Ascending aorta (tissue), 2 donors: ENCODE measurements at regions not wholly inside any gene's neighbourhood (a gene's known extent, or its start where the extent isn't known, plus 50 kb on each side); places are given as distances from the start of the nearest gene placed in this dataset.

ENCODE experiments used
- DNase-seq, 2 donors: peaks; one replicate each; pipeline ENCODE4 v3.0.0-alpha.2; 2019; ENCODE audit warnings: low spot score in 2 of 2
- H3K27ac ChIP-seq, 2 donors: fragments of 200-600 bp; sonication (generic); one replicate each; pipeline ENCODE4 v1.5.1; 2016 to 2017; ENCODE audit warnings: mild to moderate bottlenecking in 1 of 2
- H3K27me3 ChIP-seq: fragments of 200-600 bp; sonication (generic); one replicate; pipeline ENCODE4 v1.5.1; 2017
- H3K36me3 ChIP-seq, 2 donors: fragments of 200-600 bp; sonication (generic); one replicate each; pipeline ENCODE4 v1.5.1; 2016
- H3K4me1 ChIP-seq, 2 donors: fragments of 200-600 bp; sonication (generic); one replicate each; pipeline ENCODE4 v1.5.1; 2016 to 2017; ENCODE audit warnings: mild to moderate bottlenecking in 1 of 2
- H3K4me3 ChIP-seq, 2 donors: fragments of 200-600 bp; sonication (generic); one replicate each; pipeline ENCODE4 v1.5.1; 2016 to 2017; ENCODE audit warnings: mild to moderate bottlenecking in 1 of 2
- H3K9me3 ChIP-seq, 2 donors: fragments of 200-600 bp; sonication (generic); one replicate each; pipeline ENCODE4 v1.5.1; 2016
- CTCF ChIP-seq, 3 experiments: fragments of 200-600 bp in 2 of 3; fragments of 450-650 bp in 1 of 3; sonication (generic) in 2 of 3; IDR thresholded peaks; one replicate each; pipeline ENCODE4 v1.5.1; 2016 to 2019; ENCODE audit warnings: antibody characterized with exemption in 3 of 3, mild to moderate bottlenecking in 1 of 3, moderate library complexity in 1 of 3
- intact Hi-C: fragments of 100-400 bp; cut with DNase I; formaldehyde crosslinking; loops from one replicate; pipeline ENCODE4 v1.15.1; 2023

DNA sequence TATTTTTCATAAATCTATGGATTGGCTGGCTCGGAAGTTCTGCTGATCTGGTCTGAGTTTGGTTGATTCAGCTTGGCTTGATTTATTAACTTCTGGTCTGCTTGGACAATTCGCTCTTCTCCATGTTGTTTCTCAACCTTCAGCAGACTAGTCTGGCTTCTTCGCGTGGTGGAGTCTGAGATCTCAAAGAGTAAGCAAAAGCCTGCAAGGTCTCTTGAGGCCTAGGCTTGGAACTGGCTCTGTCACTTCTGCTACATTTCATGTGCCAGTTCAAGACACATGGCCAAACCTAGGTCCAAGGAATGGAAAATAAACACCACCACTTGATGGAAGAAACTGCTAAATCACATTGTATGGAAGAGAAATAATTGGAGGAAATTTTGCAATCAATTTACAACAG, 115.1 kb upstream of the JAG1 start:
- no peak for DNase-seq
- no peaks in the 10 kb centered on the region for H3K27me3 ChIP-seq
- no peaks in the 10 kb centered on the region for H3K4me1 ChIP-seq
- no peak for TF ChIP-seq CTCF (IDR thresholded peaks at IDR 0.05)
- H3K36me3 ChIP-seq: no peaks in the 10 kb centered on the region
- H3K4me3 ChIP-seq: no peak overlapping the region
- intact Hi-C loops: no loop called here
- no peaks in the 10 kb centered on the region for H3K9me3 ChIP-seq
- H3K27ac ChIP-seq: no peak overlapping the region

DNA sequence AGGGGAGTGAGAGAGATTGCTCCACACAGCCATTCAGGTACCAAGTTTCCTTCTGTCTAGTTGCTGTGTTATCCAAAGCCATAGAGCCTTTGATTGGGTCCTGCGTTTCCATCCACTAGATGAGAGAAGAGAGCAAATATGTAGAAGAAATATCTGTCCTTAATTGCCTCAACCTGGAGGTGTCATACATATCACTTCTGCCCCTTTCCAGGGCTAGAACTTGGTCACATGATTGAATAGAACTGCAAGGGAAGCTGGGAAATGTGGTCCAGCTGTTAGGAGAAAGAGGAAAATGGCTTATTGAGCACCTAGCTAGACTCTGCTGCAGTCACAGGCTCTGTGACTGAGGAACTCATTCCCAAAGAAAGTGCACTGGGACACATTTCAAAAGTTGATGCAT, 115.6 kb upstream of the JAG1 start:
- DNase-seq: no peak
- Histone ChIP-seq H3K36me3 (no peaks in the 10 kb centered on the region), H3K4me3 (no peak overlapping the region), H3K27ac (no peak overlapping the region), H3K4me1 (no peaks in the 10 kb centered on the region), H3K27me3 (no peaks in the 10 kb centered on the region), H3K9me3 (no peaks in the 10 kb centered on the region)
- intact Hi-C loops: no loop called here
- no peak for TF ChIP-seq CTCF (IDR thresholded peaks at IDR 0.05)

- H3K9me3 ChIP-seq: no peaks in the 10 kb centered on the region
- DNase-seq: no peak
- intact Hi-C loops: no loop called here
- no peak overlapping the region for H3K4me3 ChIP-seq
- no peak overlapping the region for H3K27ac ChIP-seq
- no peaks in the 10 kb centered on the region for H3K36me3 ChIP-seq
- no peak for TF ChIP-seq CTCF (IDR thresholded peaks at IDR 0.05)
- H3K4me1 ChIP-seq: no peaks in the 10 kb centered on the region
- no peaks in the 10 kb centered on the region for H3K27me3 ChIP-seq
These were observed 116.2 kb upstream of the JAG1 start for GRCh38 chr20:10790013-10790412.

GRCh38 chr20:10792291-10792690, 118.5 kb upstream of the JAG1 start:
- H3K4me3 ChIP-seq: peak overlapping the region in 1 of 2 donors; percentile 5
- H3K27ac ChIP-seq: no peak overlapping the region
- DNase-seq: no peak
- no peaks in the 10 kb centered on the region for H3K36me3 ChIP-seq
- no peaks in the 10 kb centered on the region for H3K27me3 ChIP-seq
- TF ChIP-seq CTCF (IDR thresholded peaks at IDR 0.05): no peak
- no peaks in the 10 kb centered on the region for H3K4me1 ChIP-seq
- intact Hi-C loops: no loop called here
- no peaks in the 10 kb centered on the region for H3K9me3 ChIP-seq

DNA sequence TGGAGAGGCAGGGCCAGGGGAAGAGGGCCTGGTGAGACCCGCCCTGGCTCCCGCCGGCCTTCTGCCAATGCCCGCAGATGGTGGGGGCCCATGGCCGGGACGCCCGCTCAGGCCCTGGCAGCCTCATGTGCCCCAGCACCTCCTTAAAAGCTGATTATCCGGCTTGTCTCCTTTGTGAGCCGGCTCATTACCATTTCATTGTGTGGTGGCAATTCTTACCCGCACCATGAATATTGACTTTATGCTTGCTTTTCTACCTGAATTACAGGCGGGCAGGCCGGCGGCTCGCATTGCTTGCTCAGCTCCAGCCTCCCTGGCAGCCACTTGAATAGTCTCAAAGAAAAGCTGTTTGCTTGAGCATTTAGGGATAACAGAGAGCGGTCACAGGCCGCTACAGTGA, 120.0 kb upstream of the JAG1 start:
- no peak for DNase-seq
- intact Hi-C loops: no loop called here
- no peak overlapping the region for H3K4me3 ChIP-seq
- no peaks in the 10 kb centered on the region for H3K36me3 ChIP-seq
- H3K27ac ChIP-seq: no peak overlapping the region
- no peaks in the 10 kb centered on the region for H3K27me3 ChIP-seq
- TF ChIP-seq CTCF (IDR thresholded peaks at IDR 0.05): no peak
- no peaks in the 10 kb centered on the region for H3K4me1 ChIP-seq
- no peaks in the 10 kb centered on the region for H3K9me3 ChIP-seq

- no peak for DNase-seq
- Histone ChIP-seq H3K9me3 (no peaks in the 10 kb centered on the region), H3K36me3 (no peaks in the 10 kb centered on the region), H3K4me1 (no peaks in the 10 kb centered on the region), H3K27ac (no peak overlapping the region), H3K4me3 (no peak overlapping the region), H3K27me3 (no peaks in the 10 kb centered on the region)
- intact Hi-C loops: no loop called here
- no peak for TF ChIP-seq CTCF (IDR thresholded peaks at IDR 0.05)
These were observed 121.0 kb upstream of the JAG1 start for GRCh38 chr20:10794765-10795164.
